HG03520 (cell line): ENCODE measurements at regions not wholly inside any gene's neighbourhood (a gene's known extent, or its start where the extent isn't known, plus 50 kb on each side); places are given as distances from the start of the nearest gene placed in this dataset.

Experiments
- ATAC-seq: cut with Tn5 transposase; IDR thresholded peaks from one replicate; pipeline ENCODE4 v1.9.1; 2021; ENCODE audit warnings: mild to moderate bottlenecking, moderate library complexity; ENCODE audit not compliant: unreplicated experiment

- ATAC-seq: no peak
Observed at GRCh38 chr7:136186281-136186680, 209.1 kb upstream of the MTPN start.

DNA sequence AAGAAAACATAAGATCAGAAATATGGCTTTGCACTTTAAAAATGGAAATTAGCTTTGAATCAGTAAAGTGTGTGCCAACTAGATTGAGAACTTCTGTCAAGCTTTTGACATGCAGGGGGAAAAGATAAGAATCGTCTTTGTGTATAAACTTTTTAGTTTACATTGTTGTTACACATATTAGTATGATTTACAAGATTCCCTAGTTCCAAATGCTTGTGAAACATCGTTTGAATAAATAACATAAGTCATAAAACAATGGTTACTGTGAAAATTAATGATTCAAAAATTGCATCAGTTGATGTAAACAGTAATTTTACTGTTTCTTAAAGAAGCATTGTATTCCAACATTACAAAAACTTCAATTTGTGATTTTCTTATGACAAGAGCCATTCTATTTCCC is 207.6 kb upstream of the MTPN start:
- ATAC-seq: no peak

DNA sequence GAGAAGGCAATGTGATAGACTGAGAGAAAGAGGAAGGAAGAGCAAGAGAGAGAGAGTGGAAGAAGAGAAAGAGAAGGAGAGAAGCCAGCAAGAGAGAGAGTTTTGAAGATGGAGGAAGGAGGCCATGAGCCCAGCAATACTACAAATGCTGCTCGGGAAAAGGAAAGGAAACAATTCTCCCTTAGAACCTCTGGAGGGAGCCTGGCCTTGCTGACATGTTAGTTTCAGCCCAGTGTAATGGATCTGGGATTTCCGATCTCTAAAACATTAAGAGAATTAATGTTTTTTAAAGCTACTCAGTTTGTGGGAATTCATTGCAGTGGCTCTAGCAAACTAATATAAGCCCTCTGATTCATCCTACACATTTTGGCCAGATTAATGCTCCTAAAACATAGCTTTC is 206.8 kb upstream of the MTPN start:
- no peak for ATAC-seq

- ATAC-seq: no peak
Observed at GRCh38 chr7:136180984-136181383, 203.8 kb upstream of the MTPN start.

DNA sequence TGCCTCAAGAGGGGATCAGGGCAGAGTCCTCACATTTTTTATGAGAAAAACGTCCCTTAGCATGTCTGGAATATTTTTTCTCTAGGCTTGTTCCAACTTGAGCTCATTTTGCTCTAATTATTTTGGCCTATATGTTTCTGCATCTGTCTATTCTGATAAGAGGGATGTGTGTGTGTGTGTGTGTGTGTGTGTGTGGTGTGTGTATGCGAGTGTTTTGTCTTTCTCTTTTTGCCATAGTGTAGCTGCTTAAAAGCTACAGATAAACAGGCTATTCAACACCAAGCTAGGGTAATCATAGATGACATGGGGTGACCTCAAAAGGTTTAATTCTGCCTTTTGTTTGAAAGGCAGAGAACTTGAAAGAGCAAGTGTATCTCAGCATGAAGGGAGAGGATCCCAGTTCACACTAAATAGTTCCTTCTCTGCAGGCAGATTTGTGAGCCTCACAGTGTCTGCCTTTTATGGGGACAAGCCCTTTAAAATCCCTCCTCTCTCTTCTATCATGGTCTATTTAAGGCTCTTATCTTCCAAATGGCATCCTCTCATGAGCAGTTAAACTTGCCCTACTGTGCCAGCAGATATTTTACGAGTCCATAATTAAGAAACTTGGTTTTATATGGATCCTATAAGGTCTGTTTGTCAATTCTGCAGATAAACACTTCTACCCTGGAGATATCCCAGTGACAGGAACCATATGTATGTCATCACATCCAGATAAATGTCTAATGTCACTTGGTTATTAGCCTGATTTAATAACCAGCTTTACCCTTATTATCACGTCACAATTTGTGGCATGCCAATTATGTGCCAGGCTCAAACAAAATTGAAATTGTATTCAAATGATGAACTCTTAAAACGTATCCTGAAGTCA is 202.9 kb upstream of the MTPN start:
- ATAC-seq: no peak

GRCh38 chr7:136179154-136179553 is 202.0 kb upstream of the MTPN start:
- no peak for ATAC-seq

DNA sequence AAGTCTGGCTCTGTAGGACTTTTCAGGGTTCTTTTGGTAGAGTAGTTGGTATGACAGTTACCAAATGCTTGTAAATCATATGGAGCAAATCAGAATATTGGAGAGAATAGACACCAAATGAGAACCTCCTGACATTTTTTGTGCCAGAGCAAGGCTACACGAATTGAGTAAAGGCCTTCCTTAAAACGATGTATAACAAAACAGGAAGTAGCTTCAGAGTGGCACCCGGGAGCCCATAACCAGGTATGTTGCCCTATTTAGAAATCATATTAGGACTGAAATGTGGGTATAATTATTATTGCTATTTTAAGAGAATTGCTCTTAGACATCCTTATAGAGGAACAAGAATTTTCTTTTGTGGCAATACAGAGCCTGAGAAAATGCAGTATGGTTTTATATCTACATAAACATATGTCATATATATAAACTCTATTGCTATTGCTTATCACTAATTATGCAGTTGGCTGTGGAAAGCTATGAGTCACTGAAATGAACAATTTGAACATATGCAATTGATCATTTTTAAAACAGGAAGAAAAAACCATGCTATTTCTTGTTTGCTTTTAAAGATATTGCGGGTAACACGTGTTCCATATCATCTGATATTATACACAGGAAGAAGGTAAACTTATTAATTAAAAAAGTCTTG is 197.4 kb upstream of the MTPN start:
- no peak for ATAC-seq

- no peak for ATAC-seq
Observed at GRCh38 chr7:136173874-136174273, 196.7 kb upstream of the MTPN start.

GRCh38 chr7:136171233-136171632 is 194.1 kb upstream of the MTPN start:
- no peak for ATAC-seq

DNA sequence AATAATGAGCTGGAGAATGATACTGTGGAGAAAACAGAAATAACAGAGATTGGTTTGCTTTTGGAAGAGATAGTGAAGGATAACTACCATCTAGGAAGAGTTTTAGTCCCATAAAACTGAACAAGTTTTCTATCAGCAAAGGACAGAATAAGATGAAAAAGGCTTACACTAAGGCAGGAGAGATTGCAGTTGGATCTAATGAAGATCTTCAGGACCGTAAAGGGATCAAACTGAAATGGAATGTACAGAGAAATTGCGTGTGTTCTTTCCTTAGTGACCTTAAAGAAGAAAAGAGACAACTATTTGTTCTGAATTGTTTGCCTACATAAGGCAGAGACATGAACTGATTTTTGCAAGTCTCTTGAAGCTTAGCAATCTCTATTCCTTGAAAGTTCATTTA is 191.7 kb upstream of the MTPN start:
- ATAC-seq: no peak

DNA sequence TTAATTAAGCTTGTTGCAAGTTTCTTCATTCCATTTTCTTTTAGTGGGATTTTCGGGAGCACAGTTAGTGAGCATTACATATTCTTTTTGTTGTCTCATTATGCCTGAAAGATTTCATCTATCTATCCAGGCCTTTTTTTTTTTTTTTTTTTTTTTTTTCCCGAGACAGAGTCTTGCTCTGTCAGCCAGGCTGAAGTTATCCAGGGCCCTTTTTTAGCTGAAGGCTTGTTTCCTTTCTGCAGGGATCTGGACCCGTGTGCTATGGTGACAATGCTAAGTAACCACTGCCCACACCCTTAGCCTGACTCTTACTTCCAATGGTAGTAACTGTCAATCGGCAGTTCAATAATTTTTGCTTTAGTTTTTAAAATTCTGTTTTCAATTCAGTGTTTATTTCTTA is 190.8 kb upstream of the MTPN start:
- no peak for ATAC-seq

GRCh38 chr7:136166521-136166920 is 189.4 kb upstream of the MTPN start:
- no peak for ATAC-seq

DNA sequence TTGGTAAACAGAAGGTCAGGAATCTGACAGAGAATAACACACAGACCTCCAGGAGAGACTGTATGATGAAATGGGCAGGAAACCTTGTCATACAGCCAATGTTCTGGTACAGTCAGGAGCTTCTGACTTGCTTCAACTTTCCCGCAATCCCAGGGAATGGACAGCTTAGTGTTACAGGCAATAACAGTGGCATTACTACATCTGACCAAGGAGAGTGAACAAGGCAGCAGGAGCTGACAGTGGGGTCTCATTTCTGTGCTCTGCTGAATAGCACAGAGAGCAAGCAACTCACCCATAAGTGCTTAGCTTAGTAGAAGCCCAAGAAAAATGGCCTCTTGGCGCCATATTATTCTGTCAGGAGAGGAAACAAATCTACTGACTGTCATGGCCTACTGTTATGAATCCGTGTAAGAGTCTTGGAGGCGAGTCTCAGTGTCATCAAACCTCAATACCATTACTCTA is 186.2 kb upstream of the MTPN start:
- ATAC-seq: no peak

GRCh38 chr7:136150311-136150710 is 173.2 kb upstream of the MTPN start:
- ATAC-seq: no peak

GRCh38 chr7:136148920-136149319 is 171.8 kb upstream of the MTPN start:
- ATAC-seq: no peak

DNA sequence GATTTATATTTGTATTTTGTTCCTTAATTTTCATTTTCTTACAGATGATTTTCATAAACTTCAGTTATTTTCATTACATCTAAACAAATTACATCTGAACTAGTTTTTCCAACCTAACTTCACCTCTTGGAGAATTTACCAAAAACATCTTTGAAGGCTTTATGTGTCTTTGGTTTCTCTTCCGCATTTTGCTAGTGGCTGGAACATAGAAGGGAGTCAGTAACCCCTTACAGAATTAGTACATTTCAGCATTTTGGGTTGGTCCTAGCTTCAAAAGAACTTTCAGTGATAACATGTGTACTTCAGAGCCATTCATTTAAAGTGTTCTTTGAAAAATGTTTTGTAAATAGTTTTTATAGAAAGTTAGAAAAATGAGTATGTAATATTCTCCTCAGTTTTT is 169.8 kb upstream of the MTPN start:
- no peak for ATAC-seq

DNA sequence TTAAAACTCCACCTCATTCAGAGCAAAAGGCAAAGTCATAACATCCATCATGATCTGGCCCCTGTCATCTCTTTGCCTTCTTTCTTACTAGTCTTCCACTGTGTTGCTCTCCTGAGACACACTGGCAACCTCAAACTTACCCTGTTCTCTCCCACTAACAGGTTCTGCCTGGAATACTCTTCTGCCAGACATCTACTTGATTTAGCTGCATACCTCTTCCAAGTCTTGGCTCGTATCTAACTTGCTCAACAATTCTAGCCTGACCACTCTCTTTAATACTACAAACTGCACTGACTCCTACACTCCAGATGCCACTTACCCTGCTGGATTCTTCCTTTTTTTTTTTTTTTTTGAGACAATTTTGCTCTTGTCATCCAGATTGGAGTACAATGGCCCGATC is 167.0 kb upstream of the MTPN start:
- no peak for ATAC-seq

GRCh38 chr7:136143271-136143670 is 166.1 kb upstream of the MTPN start:
- no peak for ATAC-seq

DNA sequence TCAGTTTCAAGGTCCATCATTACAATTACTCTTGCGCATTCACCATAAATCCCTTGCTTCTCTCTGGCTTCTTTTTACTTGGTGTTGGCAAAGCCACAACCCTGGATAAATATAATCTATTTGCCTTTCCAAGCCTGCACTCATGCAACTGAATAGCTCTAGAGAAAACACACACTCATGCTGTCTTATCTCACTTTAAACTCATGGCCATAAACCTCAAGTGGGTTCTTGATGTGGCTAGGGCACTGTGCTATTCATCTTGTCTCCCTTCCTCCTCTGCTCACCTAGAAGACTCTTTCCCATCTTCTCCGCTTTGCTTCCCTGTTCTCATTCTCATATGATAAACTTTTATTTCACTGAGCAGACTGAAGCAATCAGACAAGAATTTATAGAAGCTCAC is 165.4 kb upstream of the MTPN start:
- no peak for ATAC-seq

GRCh38 chr7:136140469-136140868 is 163.3 kb upstream of the MTPN start:
- no peak for ATAC-seq

DNA sequence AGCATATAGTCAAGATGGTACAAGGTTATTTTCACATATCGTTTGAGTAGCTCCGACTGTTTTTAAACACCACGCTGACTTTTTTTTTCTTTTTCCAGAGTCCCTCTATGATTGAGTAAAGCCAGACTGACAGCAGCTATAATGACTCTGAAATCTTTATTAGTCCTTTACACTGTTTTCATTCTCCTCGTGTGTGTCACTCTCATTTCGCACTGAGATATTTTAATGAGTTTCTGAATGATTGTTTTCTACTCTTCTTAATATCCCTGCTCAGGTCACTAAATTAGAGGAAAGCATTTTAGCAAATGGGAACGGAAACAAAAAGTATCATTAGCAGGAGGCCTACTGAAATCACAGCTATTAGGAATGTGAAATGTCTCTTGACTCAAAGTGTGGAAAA is 162.3 kb upstream of the MTPN start:
- ATAC-seq: no peak

DNA sequence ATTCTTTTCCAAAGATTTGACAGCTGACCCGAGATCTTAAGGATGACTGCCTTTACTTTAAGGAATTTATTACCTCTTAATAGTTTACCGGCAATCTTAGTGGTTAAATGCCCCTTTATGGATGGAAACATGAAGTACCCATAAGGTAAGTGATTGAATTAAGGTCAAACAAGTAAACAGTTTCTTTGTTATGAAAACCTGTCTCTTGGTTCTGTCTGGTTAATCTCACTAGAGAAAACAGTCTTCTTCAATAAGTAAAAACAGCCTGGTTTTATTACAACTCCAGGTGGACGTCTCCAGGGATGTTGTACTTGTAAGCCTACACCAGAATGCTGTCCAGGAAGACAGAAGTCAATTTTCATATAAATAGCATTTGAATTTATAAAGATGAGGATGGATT is 161.8 kb upstream of the MTPN start:
- ATAC-seq: no peak
